ENCODE measurements at regions not wholly inside any gene's neighbourhood (a gene's known extent, or its start where the extent isn't known, plus 50 kb on each side); places are given as distances from the start of the nearest gene placed in this dataset.

- TF ChIP-seq CTCF (IDR thresholded peaks at IDR 0.05): no peak
Measured at GRCh38 chr16:62939687-62940086, 903.4 kb upstream of the CDH8 start.

- TF ChIP-seq CTCF (IDR thresholded peaks at IDR 0.05): no peak
Measured at GRCh38 chr16:62933929-62934328, 897.7 kb upstream of the CDH8 start.

GRCh38 chr16:62929593-62929992 is 893.4 kb upstream of the CDH8 start:
- TF ChIP-seq CTCF (IDR thresholded peaks at IDR 0.05): no peak

- no peak for TF ChIP-seq CTCF (IDR thresholded peaks at IDR 0.05)
Measured at GRCh38 chr16:62927122-62927521, 890.9 kb upstream of the CDH8 start.

- no peak for TF ChIP-seq CTCF (IDR thresholded peaks at IDR 0.05)
Measured at GRCh38 chr16:62926121-62926801, 890.0 kb upstream of the CDH8 start.

GRCh38 chr16:62921904-62922303 is 885.7 kb upstream of the CDH8 start:
- no peak for TF ChIP-seq CTCF (IDR thresholded peaks at IDR 0.05)

- no peak for TF ChIP-seq CTCF (IDR thresholded peaks at IDR 0.05)
Measured at GRCh38 chr16:62913924-62914323, 877.7 kb upstream of the CDH8 start.

GRCh38 chr16:62913333-62913732 is 877.1 kb upstream of the CDH8 start:
- TF ChIP-seq CTCF (IDR thresholded peaks at IDR 0.05): no peak
